ENCODE measurements at regions not wholly inside any gene's neighbourhood (a gene's known extent, or its start where the extent isn't known, plus 50 kb on each side); places are given as distances from the start of the nearest gene placed in this dataset.
"Not testable (repeated sequence)": the region's sequence is repeated elsewhere in the genome, so short reads cannot be mapped to it uniquely, and the experiment has no call there.

DNA sequence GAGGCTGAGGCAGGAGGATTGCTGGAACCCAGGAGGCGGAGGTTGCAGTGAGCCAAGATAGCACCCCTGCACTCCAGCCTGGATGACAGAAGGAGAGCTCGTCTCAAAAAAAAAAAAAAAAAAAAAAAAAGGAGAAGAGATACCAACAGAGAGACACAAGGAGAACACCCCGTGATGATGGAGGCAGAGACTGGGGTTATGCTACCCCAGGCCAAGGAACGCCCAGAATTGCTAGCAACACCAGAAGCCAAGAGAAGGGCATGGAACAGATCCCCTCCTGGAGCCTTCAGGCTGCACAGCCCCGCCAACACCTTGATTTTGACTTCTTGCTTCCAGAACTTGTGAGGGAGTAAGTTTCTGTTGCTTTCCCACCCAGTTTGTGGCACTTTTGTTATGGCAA is 148.0 kb upstream of the FOXN3 start:
- peak; percentile 30 for DNase-seq

DNA sequence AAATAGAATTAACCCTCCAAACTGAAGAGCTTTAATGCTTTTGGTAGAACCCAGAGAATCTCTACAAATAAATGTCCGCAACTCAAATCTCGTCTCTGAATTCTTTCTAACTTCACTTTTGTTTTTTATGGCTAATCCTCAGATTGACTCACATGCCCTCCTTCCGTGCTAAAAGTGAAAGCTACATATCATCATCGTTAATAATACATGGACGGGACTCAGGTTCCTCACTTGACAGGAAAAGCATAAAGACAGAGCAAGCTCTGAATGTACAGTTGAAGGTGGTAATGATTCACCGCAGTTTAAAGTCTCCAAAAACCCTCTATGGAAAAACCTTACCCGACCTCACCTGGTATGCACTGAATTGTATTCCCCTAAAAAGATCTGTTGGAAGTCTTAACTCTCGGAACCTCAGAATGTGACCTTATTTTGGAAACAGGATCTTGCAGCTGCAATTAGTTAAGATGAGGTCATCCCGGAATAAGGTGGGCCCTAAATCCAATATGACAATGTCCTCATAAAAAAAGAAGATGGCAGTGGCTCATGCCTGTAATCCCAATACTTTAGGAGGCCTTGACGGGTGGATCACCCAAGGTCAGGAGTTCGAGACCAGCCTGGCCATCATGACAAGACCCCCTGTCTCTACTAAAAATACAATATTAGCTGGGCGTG is 147.4 kb upstream of the FOXN3 start:
- DNase-seq: no peak

DNA sequence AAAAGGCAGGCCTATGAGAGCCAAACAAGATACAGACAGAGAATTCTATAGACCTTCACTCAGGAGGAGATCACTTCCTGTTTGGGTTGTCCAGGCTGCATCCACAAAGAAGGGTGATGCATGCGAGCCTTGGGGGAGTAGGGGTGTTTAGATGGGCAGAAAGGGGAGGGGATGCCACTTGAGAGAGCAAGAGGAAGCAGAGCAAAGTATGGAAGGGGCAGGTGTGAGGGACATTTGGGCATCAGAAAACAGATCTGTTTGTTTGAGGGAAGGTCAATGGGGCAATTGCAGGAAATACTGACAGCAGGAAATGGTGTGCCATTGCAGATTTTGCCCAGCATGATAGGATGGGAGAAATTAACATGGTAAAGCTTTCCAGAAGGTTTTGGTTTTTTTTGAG is 146.4 kb upstream of the FOXN3 start:
- peak; percentile 18 for DNase-seq

DNA sequence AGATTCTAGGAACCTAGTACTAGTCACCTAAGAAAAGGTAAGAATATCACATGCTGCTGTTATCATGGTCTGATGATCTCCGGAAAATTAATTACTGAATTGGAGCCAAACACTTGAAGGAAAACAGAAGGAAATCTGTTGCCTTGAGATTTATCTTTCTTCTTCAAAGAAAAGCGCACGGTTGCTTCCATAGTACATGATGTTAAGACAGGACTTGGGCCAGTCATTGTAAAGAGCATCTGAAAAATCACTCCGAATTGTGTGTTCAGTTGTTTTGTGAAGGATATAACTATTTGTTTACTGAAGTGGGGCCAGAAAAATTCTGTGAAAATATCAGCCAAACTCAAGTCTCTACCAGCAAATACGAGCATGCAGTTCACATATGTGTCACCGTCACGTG is 134.9 kb upstream of the FOXN3 start:
- no peak for DNase-seq

DNA sequence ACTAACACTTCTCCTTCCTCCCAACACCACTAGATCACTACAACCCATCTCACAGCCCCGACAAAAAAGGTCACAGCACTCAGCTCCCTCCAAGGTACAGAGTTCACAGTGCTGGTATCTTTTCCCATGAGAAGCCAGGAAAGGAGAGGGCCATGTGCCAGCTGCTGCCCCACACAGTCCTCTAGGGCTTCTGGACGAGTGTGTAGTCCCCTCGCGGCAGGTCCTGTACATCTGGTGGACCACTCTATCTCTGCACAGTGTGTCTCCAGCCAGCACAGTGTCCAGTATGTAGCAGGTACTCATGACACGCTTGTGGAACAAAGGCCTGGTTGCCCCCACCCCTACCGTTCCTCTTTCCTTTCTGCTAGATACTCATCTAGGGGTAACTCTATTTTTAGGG is 134.4 kb upstream of the FOXN3 start:
- no peak for DNase-seq

DNA sequence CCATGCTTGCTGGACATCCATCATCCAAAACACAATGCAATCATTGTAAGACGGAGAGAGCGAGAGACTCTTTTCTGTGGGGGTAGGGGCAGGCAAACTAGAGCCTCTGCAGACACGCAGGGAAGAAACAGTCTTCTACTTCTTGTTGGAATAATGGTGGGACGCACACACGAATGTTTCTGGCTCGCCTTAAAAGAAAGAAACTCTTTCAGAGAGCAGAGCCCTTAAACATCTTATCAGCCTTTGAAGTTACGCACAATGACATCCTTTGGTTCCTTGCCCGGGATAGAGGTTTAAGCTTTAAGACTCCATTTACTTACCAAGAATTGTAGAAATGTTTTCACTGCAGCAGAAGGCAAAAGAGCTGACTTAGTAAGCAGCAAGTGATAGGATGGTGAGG is 133.8 kb upstream of the FOXN3 start:
- DNase-seq: no peak

DNA sequence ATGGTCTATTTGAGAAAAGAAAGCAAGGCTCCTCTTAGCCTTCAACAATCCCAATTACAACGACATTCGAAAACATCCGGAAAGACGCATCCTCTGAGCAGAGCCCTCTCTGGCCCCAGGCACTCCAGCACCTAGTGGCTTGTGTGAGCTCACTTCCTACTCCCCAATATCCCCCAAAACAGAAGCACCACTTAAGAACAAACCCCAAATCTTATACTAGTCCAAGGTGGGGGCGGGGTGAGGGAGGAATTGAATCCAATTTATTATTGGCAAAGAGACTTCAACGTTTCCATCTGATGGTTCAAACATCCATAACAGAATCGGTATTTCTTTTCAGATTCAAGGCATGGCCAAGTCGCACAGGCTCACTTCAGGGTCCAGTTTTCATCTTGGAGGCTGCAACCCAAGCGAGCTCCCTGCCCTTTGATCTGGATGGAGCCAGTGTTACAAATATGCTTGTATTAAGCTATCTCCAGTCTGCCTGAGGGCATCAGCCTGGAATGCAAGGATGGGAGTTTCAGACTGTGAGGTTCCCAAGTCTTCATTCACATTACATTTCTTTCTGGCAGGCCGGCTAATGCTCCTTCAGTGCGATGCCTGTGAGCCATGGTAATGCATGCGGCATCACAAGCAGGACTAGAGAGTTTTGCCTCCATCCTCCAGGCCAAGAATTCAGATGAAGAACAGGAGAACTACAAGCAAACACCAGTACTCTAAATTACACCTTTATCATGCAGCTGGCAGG is 132.5 kb upstream of the FOXN3 start:
- no peak for DNase-seq

DNA sequence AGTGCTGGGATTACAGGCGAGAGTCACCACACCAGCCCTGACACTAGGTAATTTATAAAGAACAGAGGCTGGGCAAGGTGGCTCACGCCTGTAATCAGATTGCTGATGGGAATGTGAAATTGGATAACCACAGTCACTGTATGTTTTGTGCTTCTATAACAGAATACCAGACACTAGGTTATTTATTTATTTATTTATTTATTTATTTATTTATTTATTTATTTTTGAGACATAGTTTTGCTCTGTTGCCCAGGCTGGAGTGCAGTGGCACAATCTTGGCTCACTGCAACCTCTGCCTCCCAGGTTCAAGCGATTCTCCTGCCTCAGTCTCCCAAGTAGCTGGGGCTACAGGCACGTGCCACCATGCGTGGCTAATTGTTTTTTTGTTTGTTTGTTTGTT is 130.0 kb upstream of the FOXN3 start:
- not testable (repeated sequence) for DNase-seq

DNA sequence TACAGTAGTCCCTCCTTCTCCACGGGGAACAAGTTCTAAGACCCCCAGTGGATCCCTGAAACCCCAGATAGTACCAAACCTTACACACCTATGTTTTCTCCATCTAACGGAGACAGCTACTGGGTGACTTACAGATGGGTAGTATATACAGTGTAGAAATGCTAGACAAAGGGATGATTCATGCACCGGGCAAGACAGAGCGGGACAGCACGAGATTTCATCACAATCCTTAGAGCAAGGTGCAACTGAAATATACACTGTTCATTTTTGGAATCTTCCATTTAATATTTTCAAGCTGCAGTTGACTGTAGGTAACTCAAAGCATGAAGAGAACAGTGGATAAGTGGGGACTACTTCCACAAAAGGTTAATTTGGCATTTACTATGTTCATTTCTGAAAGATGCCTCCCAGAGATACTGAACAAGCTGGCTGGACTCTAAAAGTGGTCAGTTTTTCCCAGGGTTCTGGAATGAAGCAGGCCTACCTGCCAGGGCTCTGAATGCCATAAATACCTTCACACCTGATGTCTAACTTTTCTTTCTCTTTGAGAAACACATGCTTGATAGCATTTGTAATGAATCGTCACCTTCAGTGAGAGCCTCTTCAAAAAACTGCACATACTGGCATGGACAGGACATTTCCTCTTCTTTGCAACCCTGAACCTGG is 127.7 kb upstream of the FOXN3 start:
- DNase-seq: no peak

DNA sequence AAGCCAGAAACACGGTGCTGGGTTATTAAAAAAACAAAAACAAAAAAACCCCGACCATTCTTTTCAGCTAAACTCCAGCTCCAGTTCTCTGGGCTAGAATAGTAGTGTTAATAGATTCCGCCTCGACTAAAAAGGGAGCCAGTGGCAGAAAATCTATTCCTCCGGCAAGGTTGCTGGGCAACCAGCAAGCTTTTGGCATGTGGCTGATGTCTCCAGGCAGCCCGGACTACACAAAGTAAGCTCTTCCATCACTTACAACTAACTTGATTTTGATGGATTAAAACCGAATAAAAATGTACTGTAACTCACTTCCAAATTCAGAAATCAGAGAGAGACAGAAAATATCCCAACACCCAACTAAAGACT is 126.4 kb upstream of the FOXN3 start:
- no peak for DNase-seq

DNA sequence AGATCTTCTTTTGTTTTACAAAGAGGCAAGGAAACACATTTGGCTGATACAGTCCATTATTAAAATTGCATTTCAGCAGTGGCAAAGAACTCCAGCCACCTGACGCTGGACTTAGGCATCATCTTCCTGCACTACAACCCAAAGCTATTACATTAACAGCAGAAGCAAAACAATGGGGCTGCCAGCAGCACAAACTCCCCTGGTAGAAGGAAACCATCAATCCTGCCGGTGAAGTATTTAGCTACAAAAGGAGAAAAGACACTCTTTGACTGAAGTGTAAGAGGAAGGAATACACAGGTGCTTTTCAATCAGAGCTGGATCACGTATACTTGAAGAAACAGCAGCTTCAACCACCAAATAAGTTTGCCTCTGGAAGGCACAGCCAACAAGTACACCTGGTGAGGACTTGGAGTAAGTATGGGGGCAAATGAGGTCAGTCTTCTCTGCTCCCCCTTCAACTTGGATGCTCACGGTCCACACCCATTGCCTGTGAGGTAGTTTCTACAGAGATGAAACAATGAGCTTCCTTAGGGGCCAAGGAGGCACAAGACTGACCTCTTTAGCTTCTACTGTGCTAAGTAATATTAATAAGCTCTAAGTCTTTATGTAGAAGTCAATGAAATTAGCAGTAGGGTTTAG is 125.9 kb upstream of the FOXN3 start:
- no peak for DNase-seq

DNA sequence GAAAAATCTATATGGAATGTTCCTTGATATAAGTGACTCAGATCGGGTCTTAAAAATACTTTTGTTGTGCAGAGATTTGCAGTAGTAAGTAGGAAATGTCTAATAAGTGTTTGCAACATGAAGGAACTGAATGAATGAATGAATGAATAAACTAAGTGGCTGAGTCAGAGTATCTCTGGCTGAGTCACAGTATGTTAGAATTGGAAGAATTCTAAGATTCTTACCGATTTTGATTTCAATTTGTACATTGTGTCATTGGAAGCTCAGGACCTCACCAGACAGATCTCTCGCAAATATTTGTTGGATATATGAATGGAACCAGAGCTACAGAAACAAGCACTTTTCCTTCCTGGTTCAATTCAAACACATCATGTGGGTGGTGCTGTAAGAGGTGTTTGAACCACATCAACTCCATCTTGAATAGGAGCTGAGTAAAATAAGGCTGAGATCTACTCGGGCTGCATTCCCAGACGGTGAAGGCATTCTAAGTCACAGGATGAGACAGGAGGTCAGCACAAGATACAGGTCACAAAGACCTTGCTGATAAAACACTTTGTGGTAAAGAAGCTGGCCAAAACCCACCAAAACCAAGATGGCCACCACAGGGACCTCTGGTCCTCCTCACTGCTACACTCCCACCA is 123.9 kb upstream of the FOXN3 start:
- DNase-seq: no peak

DNA sequence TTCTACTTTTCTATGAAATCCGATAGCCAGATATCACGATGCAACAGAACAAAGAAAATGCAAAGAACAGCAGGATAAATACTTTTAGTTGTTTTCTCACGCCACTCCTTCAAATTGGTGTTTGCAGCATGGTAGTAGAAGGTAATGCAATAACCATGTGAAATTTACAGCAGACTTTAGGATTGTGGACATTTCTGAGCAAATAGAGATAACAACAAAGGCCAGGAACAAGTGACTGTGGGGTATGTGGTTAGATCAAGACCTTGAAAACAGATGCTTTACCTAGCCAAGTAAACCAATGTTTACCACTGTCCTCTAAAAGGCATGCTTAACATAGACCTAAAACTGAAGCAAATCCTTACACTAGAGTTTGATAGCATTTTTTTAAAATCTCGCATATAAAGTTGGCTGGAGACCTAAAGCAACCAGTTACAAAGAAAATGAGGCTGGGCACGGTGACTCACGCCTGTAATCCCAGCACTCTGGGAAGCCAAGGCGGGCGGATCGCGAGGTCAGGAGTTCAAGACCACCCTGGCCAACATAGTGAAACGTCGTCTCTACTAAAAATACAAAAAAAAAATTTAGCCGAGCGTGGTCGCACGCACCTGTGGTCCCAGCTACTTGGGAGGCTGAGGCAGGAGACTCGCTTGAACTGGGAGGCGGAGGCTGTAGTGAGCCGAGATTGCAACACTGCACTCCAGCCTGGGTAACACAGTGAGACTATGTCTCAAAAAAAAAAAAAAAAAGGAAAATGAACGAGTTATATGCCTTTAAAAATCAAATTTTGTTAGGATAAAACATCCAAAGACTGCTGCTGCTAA is 123.2 kb upstream of the FOXN3 start:
- no peak for DNase-seq

DNA sequence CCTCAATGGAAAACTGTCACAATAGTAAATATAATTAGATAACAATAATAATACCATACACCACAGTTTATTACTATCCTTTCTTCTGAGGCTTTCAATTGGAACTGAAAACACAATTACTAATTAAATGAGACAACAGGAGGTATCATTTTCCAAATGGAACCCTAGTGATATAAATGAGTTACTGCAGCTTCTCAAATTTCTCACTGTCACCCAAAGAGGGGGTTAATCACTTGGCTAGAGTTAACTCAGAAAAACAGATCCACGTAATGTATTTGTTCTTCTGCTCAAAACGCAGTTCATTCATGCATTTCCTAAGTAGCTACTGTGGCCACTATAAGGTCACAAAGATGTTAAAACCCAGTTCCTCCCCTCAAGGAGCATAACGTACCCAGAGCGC is 120.9 kb upstream of the FOXN3 start:
- no peak for DNase-seq

DNA sequence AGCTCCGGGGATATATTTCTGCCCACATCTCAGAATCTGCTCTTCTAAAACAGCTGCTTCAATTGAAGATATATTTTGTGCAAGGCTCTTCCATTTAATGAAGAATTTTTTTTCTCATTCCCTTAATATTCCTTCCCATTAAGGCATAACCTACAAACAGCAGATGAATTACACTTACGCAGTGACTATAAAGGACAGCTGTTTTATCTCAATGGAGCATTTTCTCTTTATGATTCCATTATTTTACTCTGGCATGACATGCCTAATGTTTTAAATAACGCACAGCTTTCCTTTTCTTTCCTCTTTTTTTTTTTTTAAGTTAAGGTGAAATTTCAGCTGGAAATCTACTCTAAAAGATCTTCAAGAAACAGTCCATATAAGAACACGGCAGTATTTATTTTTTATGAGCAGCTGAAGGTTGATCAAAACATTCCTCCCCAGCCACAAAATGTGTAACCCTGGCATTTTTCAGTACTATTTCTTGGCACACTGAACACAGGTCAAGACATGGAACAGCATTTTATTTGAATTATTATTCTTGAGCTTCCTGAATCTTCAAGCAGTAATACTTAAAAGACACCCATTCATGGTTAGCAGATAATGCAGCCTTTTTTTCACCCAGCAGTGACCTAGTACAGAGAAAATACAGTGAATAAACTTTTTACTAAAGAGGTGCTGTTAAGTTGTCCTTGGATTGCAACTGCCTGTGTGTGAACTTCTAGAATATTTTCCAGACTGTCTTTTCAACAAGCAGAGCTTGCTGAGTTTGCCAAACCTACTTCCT is 118.1 kb upstream of the FOXN3 start:
- DNase-seq: no peak

DNA sequence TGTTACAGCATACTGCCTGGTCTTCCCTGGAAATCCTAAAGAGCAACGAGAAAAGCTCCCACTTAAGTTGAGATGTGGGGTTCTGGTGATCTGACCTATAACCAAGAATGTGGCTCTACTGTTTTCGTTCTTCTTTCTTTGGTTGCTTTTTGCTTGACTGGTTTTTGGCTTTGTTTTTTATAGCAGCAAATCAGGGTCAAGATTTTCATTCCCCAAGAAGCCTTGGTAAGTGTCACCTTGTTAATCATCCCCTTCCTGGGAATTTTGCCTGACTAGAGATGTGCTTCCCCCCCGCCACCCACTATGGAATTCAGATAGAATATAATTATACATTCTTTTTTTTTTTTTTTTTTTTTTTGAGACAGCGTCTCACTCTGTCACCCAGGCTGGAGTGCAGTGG is 116.7 kb upstream of the FOXN3 start:
- DNase-seq: no peak

DNA sequence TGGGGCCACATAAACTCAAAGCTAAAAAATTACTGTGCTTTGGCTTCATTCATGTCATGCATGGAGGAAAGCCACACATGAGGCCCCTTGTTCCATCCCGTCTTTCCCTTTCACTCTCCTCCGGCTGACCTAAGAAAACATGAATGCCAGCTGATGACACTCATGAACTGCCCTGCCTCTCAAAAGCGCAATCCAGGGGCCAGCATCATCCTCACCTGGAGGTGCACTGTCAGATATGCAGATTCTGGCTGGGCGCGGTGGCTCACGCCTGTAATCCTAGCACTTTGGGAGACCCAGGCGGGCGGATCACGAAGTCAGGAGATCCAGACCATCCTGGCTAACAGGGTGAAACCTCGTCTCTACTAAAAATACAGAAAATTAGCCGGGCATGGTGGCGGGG is 116.1 kb upstream of the FOXN3 start:
- DNase-seq: no peak

DNA sequence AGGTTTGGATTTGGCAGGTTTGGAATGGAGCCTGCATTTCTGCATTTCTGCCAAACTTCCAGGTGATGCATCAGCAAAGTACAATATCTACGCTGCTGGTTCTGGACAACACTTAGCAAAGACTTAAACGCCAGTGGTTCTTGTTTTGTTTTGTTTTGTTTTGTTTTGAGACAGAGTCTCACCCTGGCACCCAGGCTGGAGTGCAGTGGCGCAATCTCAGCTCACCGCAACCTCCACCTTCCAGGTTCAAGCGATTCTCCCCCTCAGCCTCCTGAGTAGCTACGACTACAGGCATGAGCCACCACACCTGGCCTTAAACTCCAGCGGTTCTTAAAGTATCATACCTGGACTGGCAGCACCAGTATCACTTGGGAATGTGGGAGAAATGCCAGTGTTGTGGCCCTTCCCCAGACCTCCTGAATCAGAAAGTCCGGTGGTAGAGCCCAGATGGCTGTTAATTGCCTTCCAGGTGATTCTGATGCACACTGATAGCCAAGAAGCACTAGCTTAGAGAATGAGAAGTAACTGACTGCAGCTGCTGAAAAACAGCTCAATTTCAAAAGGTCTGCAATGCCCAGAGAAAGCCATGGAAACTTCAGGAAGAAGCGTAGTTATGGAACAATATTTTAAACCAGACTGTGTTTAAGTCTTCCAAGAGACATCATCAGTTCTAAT is 114.8 kb upstream of the FOXN3 start:
- no peak for DNase-seq

DNA sequence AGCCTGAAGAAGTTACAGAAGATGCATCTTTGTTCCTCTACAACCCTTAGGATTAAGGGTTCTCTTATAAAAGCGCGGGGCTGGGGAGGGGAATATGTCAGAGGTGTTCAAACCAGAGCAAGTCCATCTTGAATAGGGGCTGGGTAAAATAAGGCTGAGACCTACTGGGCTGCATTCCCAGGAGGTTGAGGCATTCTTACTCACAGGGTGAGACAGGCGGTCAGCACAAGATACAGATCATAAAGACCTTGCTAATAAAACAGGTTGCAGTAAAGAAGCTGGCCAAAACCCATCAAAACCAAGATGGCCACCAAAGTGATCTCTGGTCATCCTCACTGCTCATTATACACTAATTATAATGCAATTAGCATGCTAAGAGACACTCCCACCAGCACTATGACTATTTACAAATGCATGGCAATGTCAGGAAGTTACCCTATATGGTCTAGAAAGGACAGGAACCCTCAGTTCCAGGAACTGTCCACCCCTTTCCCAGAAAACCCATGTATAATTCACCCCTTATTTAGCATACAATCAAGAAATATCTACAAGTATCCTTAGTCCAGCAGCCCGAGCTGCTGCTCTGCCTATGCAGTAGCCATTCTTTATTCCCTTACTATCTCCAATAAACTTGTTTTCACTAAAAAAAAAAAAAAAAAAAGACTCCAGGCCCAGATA is 108.1 kb upstream of the FOXN3 start:
- no peak for DNase-seq

DNA sequence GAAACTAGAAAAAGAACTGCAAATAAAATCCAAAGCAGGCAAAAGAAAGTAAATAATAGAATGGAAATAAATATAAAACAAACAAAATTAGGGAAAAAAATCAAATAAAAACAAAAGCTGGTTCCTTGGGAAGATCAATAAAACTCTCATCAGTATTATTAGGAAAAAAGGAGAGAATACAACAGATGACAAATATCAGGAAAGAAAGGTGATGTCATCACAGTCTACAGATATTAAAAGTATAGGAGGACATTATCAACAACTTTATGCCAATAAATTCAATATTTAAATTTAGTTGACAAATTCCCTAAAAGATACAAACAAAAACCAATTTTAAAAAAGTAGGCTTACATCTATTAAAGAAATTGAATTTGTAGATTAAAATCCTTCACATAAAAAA is 107.4 kb upstream of the FOXN3 start:
- no peak for DNase-seq

DNA sequence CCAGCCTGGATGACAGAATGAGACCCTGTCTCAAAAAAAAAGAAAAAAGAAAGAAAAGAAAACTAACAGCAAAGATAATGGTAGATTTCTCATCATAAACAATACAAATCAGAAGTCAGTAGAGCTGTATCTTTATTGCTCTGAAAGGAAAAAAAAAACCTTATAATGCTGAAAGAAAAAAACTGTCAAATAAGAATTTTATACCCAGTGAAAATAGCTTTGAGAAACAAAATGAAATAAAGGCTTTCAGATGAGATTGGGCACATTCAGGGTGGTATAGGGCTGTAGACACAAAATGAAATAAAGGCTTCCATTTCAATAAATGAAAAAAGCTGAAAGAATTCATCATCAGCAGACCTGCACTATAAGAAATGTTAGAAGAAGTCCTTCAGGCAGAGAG is 105.0 kb upstream of the FOXN3 start:
- DNase-seq: no peak

Measured in MV-4-11 (cell line).